ENCODE measurements at regions not wholly inside any gene's neighbourhood (a gene's known extent, or its start where the extent isn't known, plus 50 kb on each side); places are given as distances from the start of the nearest gene placed in this dataset.

DNA sequence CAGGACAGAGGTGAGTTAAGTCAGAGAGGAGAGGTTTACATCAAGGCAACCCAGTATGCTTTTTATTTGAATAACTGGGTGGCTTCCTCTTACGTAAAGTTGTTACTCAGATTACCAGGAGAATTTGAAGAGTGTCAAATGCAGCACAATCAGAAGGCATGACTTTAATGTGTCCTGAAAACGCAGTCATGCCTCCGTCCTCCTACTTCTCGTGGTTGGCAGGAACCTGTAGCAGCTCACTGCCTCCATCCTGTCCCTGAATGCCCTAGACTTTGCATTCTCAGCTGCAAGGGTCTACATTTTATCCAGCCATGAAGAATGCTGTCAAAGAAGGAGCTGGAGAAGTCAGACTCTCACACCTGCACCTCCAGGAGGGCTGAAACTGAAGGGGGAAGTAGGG is 66.7 kb downstream of the MIS18A start:
- TF ChIP-seq, protein P1, sequence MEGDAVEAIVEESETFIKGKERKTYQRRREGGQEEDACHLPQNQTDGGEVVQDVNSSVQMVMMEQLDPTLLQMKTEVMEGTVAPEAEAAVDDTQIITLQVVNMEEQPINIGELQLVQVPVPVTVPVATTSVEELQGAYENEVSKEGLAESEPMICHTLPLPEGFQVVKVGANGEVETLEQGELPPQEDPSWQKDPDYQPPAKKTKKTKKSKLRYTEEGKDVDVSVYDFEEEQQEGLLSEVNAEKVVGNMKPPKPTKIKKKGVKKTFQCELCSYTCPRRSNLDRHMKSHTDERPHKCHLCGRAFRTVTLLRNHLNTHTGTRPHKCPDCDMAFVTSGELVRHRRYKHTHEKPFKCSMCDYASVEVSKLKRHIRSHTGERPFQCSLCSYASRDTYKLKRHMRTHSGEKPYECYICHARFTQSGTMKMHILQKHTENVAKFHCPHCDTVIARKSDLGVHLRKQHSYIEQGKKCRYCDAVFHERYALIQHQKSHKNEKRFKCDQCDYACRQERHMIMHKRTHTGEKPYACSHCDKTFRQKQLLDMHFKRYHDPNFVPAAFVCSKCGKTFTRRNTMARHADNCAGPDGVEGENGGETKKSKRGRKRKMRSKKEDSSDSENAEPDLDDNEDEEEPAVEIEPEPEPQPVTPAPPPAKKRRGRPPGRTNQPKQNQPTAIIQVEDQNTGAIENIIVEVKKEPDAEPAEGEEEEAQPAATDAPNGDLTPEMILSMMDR (conservative IDR thresholded peaks at IDR 0.05; ENCODE audit: low read depth, low read length): no peak
- TF ChIP-seq EZH2 (IDR thresholded peaks at IDR 0.05; ENCODE audit: borderline replicate concordance, low read depth, low read length, poor library complexity, severe bottlenecking): no peak

Measured in A673 (cell line).